Neural crest cell (in vitro differentiated cells): ENCODE measurements at regions not wholly inside any gene's neighbourhood (a gene's known extent, or its start where the extent isn't known, plus 50 kb on each side); places are given as distances from the start of the nearest gene placed in this dataset.
"Not testable (repeated sequence)": the region's sequence is repeated elsewhere in the genome, so short reads cannot be mapped to it uniquely, and the experiment has no call there.

ENCODE experiments used
- DNase-seq: peaks from one replicate; pipeline ENCODE4 v3.0.0; 2021; ENCODE audit warnings: low read depth, mixed read lengths, low spot score
- H3K27ac Mint-ChIP-seq: one replicate; pipeline ENCODE4 v1.8.0; 2021; ENCODE audit warnings: mild to moderate bottlenecking, mixed read lengths; ENCODE audit not compliant: unreplicated experiment
- H3K27me3 Mint-ChIP-seq: 2 replicates; pipeline ENCODE4 v1.8.0; 2021; ENCODE audit warnings: low read depth, mild to moderate bottlenecking, mixed read lengths
- H3K36me3 Mint-ChIP-seq: 2 replicates; pipeline ENCODE4 v1.8.0; 2021; ENCODE audit warnings: low read depth, mild to moderate bottlenecking, mixed read lengths
- H3K4me1 Mint-ChIP-seq: 2 replicates; pipeline ENCODE4 v1.8.0; 2021; ENCODE audit warnings: mixed read lengths
- H3K4me3 Mint-ChIP-seq: one replicate; pipeline ENCODE4 v1.8.0; 2021; ENCODE audit warnings: mild to moderate bottlenecking, mixed read lengths
- H3K9me3 Mint-ChIP-seq: 2 replicates; pipeline ENCODE4 v1.8.0; 2021; ENCODE audit warnings: mixed read lengths
- TF ChIP-seq, protein P1 (sequence below): fragments of 200-600 bp; sonication (generic); conservative IDR thresholded peaks from 2 replicates; pipeline ENCODE4 v1.5.0; 2021; ENCODE audit warnings: antibody characterized with exemption, mild to moderate bottlenecking

- H3K27me3 Mint-ChIP-seq = peaks cover 8% of the 10 kb centered on the region
- DNase-seq = no peak
- H3K27ac Mint-ChIP-seq = no peak overlapping the region
- no peaks in the 10 kb centered on the region for H3K4me1 Mint-ChIP-seq
- no peak overlapping the region for H3K4me3 Mint-ChIP-seq
- TF ChIP-seq, protein P1, sequence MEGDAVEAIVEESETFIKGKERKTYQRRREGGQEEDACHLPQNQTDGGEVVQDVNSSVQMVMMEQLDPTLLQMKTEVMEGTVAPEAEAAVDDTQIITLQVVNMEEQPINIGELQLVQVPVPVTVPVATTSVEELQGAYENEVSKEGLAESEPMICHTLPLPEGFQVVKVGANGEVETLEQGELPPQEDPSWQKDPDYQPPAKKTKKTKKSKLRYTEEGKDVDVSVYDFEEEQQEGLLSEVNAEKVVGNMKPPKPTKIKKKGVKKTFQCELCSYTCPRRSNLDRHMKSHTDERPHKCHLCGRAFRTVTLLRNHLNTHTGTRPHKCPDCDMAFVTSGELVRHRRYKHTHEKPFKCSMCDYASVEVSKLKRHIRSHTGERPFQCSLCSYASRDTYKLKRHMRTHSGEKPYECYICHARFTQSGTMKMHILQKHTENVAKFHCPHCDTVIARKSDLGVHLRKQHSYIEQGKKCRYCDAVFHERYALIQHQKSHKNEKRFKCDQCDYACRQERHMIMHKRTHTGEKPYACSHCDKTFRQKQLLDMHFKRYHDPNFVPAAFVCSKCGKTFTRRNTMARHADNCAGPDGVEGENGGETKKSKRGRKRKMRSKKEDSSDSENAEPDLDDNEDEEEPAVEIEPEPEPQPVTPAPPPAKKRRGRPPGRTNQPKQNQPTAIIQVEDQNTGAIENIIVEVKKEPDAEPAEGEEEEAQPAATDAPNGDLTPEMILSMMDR = no peak
- no peaks in the 10 kb centered on the region for H3K36me3 Mint-ChIP-seq
- peaks cover 4% of the 10 kb centered on the region for H3K9me3 Mint-ChIP-seq
Measured at GRCh38 chrX:3479026-3479425, 132.6 kb upstream of the MXRA5 start.

GRCh38 chrX:3476973-3477372 lies 130.5 kb upstream of the MXRA5 start:
- no peak overlapping the region for H3K27ac Mint-ChIP-seq
- TF ChIP-seq, protein P1 = no peak
- peaks cover 8% of the 10 kb centered on the region for H3K27me3 Mint-ChIP-seq
- no peak overlapping the region for H3K4me3 Mint-ChIP-seq
- DNase-seq = no peak
- no peaks in the 10 kb centered on the region for H3K4me1 Mint-ChIP-seq
- H3K36me3 Mint-ChIP-seq = no peaks in the 10 kb centered on the region
- H3K9me3 Mint-ChIP-seq = peaks cover 4% of the 10 kb centered on the region

GRCh38 chrX:3470211-3470679 lies 123.8 kb upstream of the MXRA5 start:
- not testable (repeated sequence) for H3K27me3 Mint-ChIP-seq, H3K4me3 Mint-ChIP-seq, H3K27ac Mint-ChIP-seq

GRCh38 chrX:3468031-3468430 lies 121.6 kb upstream of the MXRA5 start:
- H3K9me3 Mint-ChIP-seq = peaks cover 6% of the 10 kb centered on the region
- H3K4me1 Mint-ChIP-seq = peaks cover 5% of the 10 kb centered on the region
- H3K27me3 Mint-ChIP-seq = no peaks in the 10 kb centered on the region
- no peak for DNase-seq
- TF ChIP-seq, protein P1 = no peak
- H3K27ac Mint-ChIP-seq = no peak overlapping the region
- no peaks in the 10 kb centered on the region for H3K36me3 Mint-ChIP-seq
- H3K4me3 Mint-ChIP-seq = no peak overlapping the region

More at GRCh38 chrX:3470211-3470679, 123.8 kb upstream of the MXRA5 start:
- not testable (repeated sequence) for DNase-seq, H3K4me1 Mint-ChIP-seq, H3K9me3 Mint-ChIP-seq, H3K36me3 Mint-ChIP-seq

DNA sequence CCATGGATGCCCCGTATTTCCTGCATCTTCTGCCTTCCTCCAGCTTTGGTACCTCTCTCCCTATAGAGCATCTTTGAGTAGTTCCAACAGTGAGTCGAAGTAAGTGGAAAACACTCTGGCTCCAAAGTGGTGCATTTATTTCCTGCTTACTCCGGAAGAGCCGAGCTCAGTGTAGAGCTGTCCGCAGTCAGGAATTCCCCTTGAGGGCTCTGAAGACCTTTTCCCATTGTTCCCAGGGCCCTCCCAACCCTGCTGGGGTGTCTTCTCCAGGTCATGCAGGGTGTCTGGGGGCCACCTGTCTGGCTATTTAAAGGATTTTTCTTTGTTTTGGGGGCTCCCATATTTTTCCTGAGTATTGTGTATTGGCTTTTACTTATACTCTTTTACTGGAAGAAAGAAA lies 118.6 kb upstream of the MXRA5 start:
- Mint-ChIP-seq H3K4me1 (peaks cover 5% of the 10 kb centered on the region), H3K9me3 (peaks cover 3% of the 10 kb centered on the region), H3K4me3 (no peak overlapping the region), H3K36me3 (no peaks in the 10 kb centered on the region), H3K27ac (no peak overlapping the region), H3K27me3 (peaks cover 2% of the 10 kb centered on the region)
- TF ChIP-seq, protein P1 = no peak
- DNase-seq = no peak

GRCh38 chrX:3462166-3462508 lies 115.7 kb upstream of the MXRA5 start:
- Mint-ChIP-seq H3K27ac (no peak overlapping the region), H3K27me3 (peaks cover 5% of the 10 kb centered on the region), H3K36me3 (no peaks in the 10 kb centered on the region), H3K4me1 (peaks cover 5% of the 10 kb centered on the region), H3K9me3 (peaks cover 7% of the 10 kb centered on the region), H3K4me3 (no peak overlapping the region)
- no peak for DNase-seq
- TF ChIP-seq, protein P1 = no peak
